ENCODE measurements at regions not wholly inside any gene's neighbourhood (a gene's known extent, or its start where the extent isn't known, plus 50 kb on each side); places are given as distances from the start of the nearest gene placed in this dataset.
"Not testable (repeated sequence)": the region's sequence is repeated elsewhere in the genome, so short reads cannot be mapped to it uniquely, and the experiment has no call there.

DNA sequence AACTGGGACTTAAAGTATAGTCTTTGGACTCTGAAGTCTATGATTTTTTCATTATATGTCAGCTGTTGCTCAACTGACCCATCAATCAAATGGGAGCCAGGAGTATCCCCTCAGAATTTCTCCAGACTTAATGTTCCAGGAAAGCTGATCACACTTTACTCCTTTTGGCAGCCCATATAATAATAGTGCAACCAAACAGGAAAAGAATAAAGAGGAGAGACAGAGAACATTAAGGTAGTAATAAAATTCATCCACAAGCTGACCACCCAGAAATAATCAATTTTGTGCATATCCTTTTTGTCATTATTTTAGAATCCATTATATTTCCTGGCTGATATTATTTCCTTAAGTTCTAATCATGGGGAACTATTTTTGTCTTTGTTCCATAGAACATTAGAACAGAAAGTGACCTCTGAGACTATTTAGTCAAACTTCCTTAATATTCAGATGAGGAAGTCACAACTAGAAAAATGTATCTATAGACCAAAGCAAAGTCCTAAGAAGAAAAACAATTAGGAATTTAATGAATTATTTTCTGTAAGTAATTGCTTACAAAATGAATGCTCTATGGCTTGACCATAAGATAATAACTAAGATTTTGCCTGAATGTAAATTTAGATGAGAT lies 238.1 kb upstream of the SEL1L start:
- H3K4me3 ChIP-seq (ENCODE audit: low read length) = no peak overlapping the region
- no peaks in the 10 kb centered on the region; the same call in 1 of the 2 replicates for H3K9me2 ChIP-seq (replicated peaks; ENCODE audit: insufficient read depth, low read length)
- H3K4me2 ChIP-seq (ENCODE audit: low read depth, low read length, poor library complexity, severe bottlenecking) = no peak overlapping the region
- H3K36me3 ChIP-seq (ENCODE audit: insufficient read depth, low read length) = no peaks in the 10 kb centered on the region
- no peak overlapping the region for H2AFZ ChIP-seq (ENCODE audit: low read length)
- H3K27me3 ChIP-seq (ENCODE audit: low read length) = no peaks in the 10 kb centered on the region
- H3K27ac ChIP-seq (ENCODE audit: low read length) = no peak overlapping the region
- H4K20me1 ChIP-seq (ENCODE audit: insufficient read depth, low read depth, low read length) = no peaks in the 10 kb centered on the region
- no peak overlapping the region for H3K9ac ChIP-seq (ENCODE audit: low read length)
- no peak for DNase-seq
- no peaks in the 10 kb centered on the region for H3K9me3 ChIP-seq (ENCODE audit: low read length)
- H3K4me1 ChIP-seq (ENCODE audit: low read length) = no peaks in the 10 kb centered on the region
- no peaks in the 10 kb centered on the region for H3K79me2 ChIP-seq (ENCODE audit: low read length)

DNA sequence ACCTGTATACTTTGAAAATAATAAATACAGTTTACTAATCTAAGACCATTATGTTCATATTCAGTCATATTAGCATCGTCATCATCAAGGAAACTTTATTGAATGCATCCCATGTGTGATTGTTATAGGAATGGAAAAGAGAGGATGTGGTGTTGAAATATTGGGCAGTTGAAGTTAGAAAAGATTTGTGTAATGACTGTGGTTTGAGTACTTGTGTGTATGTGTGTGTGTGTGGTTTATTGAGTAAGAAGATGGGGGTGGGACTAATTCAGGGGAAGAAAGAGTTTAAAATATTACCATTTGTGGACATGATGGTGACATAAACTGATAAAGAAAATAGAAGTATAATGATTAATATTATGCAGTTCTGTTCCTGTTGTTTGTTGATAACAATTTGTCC lies 238.7 kb upstream of the SEL1L start:
- Histone ChIP-seq H4K20me1 (ENCODE audit: insufficient read depth, low read depth, low read length) (no peaks in the 10 kb centered on the region), H3K27ac (ENCODE audit: low read length) (no peak overlapping the region), H3K79me2 (ENCODE audit: low read length) (no peaks in the 10 kb centered on the region), H3K36me3 (ENCODE audit: insufficient read depth, low read length) (no peaks in the 10 kb centered on the region), H3K4me1 (ENCODE audit: low read length) (no peaks in the 10 kb centered on the region), H3K9me2 (replicated peaks; ENCODE audit: insufficient read depth, low read length) (no peaks in the 10 kb centered on the region; the same call in 1 of the 2 replicates), H3K9me3 (ENCODE audit: low read length) (no peaks in the 10 kb centered on the region), H3K4me3 (ENCODE audit: low read length) (no peak overlapping the region), H3K27me3 (ENCODE audit: low read length) (no peaks in the 10 kb centered on the region), H2AFZ (ENCODE audit: low read length) (no peak overlapping the region), H3K9ac (ENCODE audit: low read length) (no peak overlapping the region), H3K4me2 (ENCODE audit: low read depth, low read length, poor library complexity, severe bottlenecking) (no peak overlapping the region)
- DNase-seq = no peak

DNA sequence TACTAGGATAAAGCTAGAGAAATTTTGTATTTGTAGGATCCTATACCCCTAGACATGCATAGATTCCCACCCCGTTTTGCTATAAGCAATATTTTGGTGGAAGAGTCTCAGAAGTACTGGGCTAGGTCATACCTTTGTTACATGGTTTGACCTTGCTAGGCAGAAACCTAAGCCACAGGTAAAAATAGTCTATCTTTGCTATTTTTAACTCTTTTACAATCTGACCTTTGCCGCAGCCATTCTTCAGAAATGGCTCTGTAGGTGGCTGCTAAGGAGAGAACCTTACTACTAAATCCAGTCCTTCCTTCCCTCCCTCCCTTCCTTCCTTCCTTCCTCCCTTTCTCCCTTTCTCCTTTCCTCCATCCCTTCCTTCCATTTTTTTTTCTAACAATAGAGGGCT lies 242.9 kb upstream of the SEL1L start:
- H4K20me1 ChIP-seq (ENCODE audit: insufficient read depth, low read depth, low read length) = no peaks in the 10 kb centered on the region
- no peak for DNase-seq
- H2AFZ ChIP-seq (ENCODE audit: low read length) = no peak overlapping the region
- H3K79me2 ChIP-seq (ENCODE audit: low read length) = no peaks in the 10 kb centered on the region
- H3K36me3 ChIP-seq (ENCODE audit: insufficient read depth, low read length) = no peaks in the 10 kb centered on the region
- no peak overlapping the region for H3K4me2 ChIP-seq (ENCODE audit: low read depth, low read length, poor library complexity, severe bottlenecking)
- no peak overlapping the region for H3K4me3 ChIP-seq (ENCODE audit: low read length)
- no peaks in the 10 kb centered on the region for H3K9me3 ChIP-seq (ENCODE audit: low read length)
- no peak overlapping the region for H3K9ac ChIP-seq (ENCODE audit: low read length)
- no peaks in the 10 kb centered on the region for H3K4me1 ChIP-seq (ENCODE audit: low read length)
- no peaks in the 10 kb centered on the region for H3K27me3 ChIP-seq (ENCODE audit: low read length)
- H3K27ac ChIP-seq (ENCODE audit: low read length) = no peak overlapping the region
- H3K9me2 ChIP-seq (replicated peaks; ENCODE audit: insufficient read depth, low read length) = no peaks in the 10 kb centered on the region; the same call in 1 of the 2 replicates

DNA sequence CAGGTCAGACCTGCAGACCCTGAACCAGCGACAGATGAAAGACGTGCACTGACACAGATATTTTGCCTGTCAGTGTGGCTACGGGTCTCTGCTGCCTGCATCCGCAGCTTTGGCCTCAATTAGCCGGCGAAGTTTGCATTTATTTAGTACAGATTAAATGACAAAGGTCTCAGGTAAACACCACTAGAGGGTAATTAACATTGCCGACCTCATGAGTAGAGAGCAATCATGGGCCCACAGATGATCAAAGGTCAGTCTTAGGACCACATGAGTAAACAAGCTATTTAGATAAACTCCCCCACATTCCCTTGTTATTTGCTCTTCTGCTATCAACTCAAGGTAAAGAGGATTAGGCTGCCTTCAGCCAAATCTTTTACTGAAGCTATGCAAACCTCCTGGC lies 248.1 kb upstream of the SEL1L start:
- not testable (repeated sequence) for H3K9me2 ChIP-seq (replicated peaks; ENCODE audit: insufficient read depth, low read length); H4K20me1 ChIP-seq (ENCODE audit: insufficient read depth, low read depth, low read length); H2AFZ ChIP-seq (ENCODE audit: low read length); H3K36me3 ChIP-seq (ENCODE audit: insufficient read depth, low read length); H3K9ac ChIP-seq (ENCODE audit: low read length); H3K27me3 ChIP-seq (ENCODE audit: low read length); H3K4me2 ChIP-seq (ENCODE audit: low read depth, low read length, poor library complexity, severe bottlenecking); H3K9me3 ChIP-seq (ENCODE audit: low read length); H3K27ac ChIP-seq (ENCODE audit: low read length); H3K4me3 ChIP-seq (ENCODE audit: low read length); DNase-seq; H3K4me1 ChIP-seq (ENCODE audit: low read length); H3K79me2 ChIP-seq (ENCODE audit: low read length)

DNA sequence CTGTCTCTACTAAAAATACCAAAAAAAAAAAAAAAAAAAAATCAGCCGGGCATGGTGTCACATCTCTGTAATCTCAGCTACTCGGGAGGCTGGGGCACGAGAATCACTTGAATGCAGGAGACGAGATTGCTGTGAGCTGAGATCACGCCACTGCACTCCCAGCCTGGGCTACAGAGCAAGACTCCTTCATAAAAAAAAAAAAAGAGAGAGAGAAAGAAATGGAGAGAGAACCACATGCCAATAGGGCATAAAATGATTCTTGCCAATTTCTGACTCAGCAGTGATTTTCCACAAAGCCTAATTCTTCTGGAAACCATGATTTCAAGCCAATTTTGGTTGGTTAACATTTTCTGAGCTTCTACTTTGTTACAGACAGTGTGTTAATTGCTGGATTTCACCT lies 250.4 kb upstream of the SEL1L start:
- H3K79me2 ChIP-seq (ENCODE audit: low read length) = no peaks in the 10 kb centered on the region
- H3K9ac ChIP-seq (ENCODE audit: low read length) = no peak overlapping the region
- 0 out of 2 replicates have a peak, but pooled peaks cover 3% of the 10 kb centered on the region for H3K9me2 ChIP-seq (replicated peaks; ENCODE audit: insufficient read depth, low read length)
- H3K4me2 ChIP-seq (ENCODE audit: low read depth, low read length, poor library complexity, severe bottlenecking) = no peak overlapping the region
- H3K27ac ChIP-seq (ENCODE audit: low read length) = no peak overlapping the region
- H2AFZ ChIP-seq (ENCODE audit: low read length) = no peak overlapping the region
- no peaks in the 10 kb centered on the region for H4K20me1 ChIP-seq (ENCODE audit: insufficient read depth, low read depth, low read length)
- H3K27me3 ChIP-seq (ENCODE audit: low read length) = no peaks in the 10 kb centered on the region
- H3K4me1 ChIP-seq (ENCODE audit: low read length) = no peaks in the 10 kb centered on the region
- H3K4me3 ChIP-seq (ENCODE audit: low read length) = no peak overlapping the region
- no peaks in the 10 kb centered on the region for H3K9me3 ChIP-seq (ENCODE audit: low read length)
- DNase-seq = no peak
- no peaks in the 10 kb centered on the region for H3K36me3 ChIP-seq (ENCODE audit: insufficient read depth, low read length)

DNA sequence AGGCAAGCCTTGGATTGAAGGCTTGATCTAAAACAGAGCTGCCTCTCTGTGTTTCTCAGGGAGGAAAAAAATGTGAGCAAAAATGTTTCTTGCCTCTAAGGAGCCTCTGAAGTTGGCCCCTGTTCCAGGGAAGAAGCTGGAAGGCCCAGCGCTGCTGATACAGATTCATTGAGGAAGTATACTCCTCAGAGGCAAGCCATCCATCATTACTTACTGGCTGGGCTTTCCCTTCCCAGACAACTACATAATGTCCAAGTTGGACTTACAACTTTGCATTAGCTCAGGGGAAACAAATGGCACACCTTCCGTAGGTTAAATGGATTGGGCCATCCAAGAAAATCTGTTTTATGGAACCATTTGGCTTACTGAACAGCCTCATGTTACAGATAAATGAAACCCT lies 263.7 kb upstream of the SEL1L start:
- no peak for DNase-seq
- no peak overlapping the region for H3K4me2 ChIP-seq (ENCODE audit: low read depth, low read length, poor library complexity, severe bottlenecking)
- no peaks in the 10 kb centered on the region for H3K36me3 ChIP-seq (ENCODE audit: insufficient read depth, low read length)
- H3K27me3 ChIP-seq (ENCODE audit: low read length) = no peaks in the 10 kb centered on the region
- no peaks in the 10 kb centered on the region for H3K4me1 ChIP-seq (ENCODE audit: low read length)
- H3K27ac ChIP-seq (ENCODE audit: low read length) = no peak overlapping the region
- H3K9me2 ChIP-seq (replicated peaks; ENCODE audit: insufficient read depth, low read length) = no peaks in the 10 kb centered on the region; the same call in 1 of the 2 replicates
- no peak overlapping the region for H3K9ac ChIP-seq (ENCODE audit: low read length)
- H4K20me1 ChIP-seq (ENCODE audit: insufficient read depth, low read depth, low read length) = no peaks in the 10 kb centered on the region
- H3K4me3 ChIP-seq (ENCODE audit: low read length) = no peak overlapping the region
- no peaks in the 10 kb centered on the region for H3K79me2 ChIP-seq (ENCODE audit: low read length)
- no peaks in the 10 kb centered on the region for H3K9me3 ChIP-seq (ENCODE audit: low read length)
- no peak overlapping the region for H2AFZ ChIP-seq (ENCODE audit: low read length)

DNA sequence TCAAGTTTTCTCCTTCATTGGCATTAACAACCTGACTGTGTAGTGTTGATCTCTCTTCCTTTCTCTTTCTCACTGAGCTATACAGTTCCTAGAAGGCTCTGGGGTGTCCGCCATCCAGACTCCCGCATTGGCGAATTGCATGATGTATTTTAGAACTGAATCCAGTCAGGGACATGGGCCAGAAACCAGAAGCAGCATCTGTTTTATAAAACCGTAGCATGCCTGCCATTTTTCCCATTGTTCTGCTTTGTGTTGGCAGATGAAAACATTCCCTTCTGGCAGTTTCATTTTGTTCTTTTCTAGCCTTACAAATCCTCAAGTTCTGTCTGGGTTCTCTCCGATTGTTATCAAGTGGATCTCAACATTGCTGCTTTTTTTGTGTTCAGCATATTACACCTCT lies 268.3 kb upstream of the SEL1L start:
- Histone ChIP-seq H4K20me1 (ENCODE audit: insufficient read depth, low read depth, low read length) (no peaks in the 10 kb centered on the region), H3K4me1 (ENCODE audit: low read length) (no peaks in the 10 kb centered on the region), H3K79me2 (ENCODE audit: low read length) (no peaks in the 10 kb centered on the region), H3K4me2 (ENCODE audit: low read depth, low read length, poor library complexity, severe bottlenecking) (no peak overlapping the region), H3K9me3 (ENCODE audit: low read length) (no peaks in the 10 kb centered on the region), H3K9ac (ENCODE audit: low read length) (no peak overlapping the region), H3K36me3 (ENCODE audit: insufficient read depth, low read length) (no peaks in the 10 kb centered on the region), H3K9me2 (replicated peaks; ENCODE audit: insufficient read depth, low read length) (peaks cover 4% of the 10 kb centered on the region; the same call in 1 of the 2 replicates), H3K27me3 (ENCODE audit: low read length) (no peaks in the 10 kb centered on the region), H3K4me3 (ENCODE audit: low read length) (no peak overlapping the region), H3K27ac (ENCODE audit: low read length) (no peak overlapping the region), H2AFZ (ENCODE audit: low read length) (no peak overlapping the region)
- DNase-seq = no peak

DNA sequence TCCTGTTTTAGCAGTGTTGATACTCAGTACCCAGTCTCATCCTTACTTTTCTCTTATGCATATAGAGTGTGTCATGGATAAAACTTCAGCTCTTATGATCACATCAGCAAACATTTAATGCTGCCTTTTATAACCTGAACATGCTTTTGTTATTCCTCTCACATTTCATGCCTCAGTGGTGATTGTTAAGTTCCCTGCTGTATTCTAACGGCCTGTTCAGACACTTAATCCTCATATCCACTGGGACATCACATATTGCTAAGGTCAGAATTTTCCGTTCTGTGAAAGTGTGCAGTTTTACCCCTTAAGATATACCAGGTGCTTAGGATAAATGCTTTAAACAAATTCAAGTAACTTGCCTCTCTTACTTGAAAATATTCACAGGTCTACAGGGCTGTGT lies 268.7 kb upstream of the SEL1L start:
- Histone ChIP-seq H4K20me1 (ENCODE audit: insufficient read depth, low read depth, low read length) (no peaks in the 10 kb centered on the region), H3K9me2 (replicated peaks; ENCODE audit: insufficient read depth, low read length) (peaks cover 4% of the 10 kb centered on the region; the same call in 1 of the 2 replicates), H3K9ac (ENCODE audit: low read length) (no peak overlapping the region), H2AFZ (ENCODE audit: low read length) (no peak overlapping the region), H3K4me3 (ENCODE audit: low read length) (no peak overlapping the region), H3K4me1 (ENCODE audit: low read length) (no peaks in the 10 kb centered on the region), H3K79me2 (ENCODE audit: low read length) (no peaks in the 10 kb centered on the region), H3K27me3 (ENCODE audit: low read length) (no peaks in the 10 kb centered on the region), H3K4me2 (ENCODE audit: low read depth, low read length, poor library complexity, severe bottlenecking) (no peak overlapping the region), H3K27ac (ENCODE audit: low read length) (no peak overlapping the region), H3K36me3 (ENCODE audit: insufficient read depth, low read length) (no peaks in the 10 kb centered on the region), H3K9me3 (ENCODE audit: low read length) (no peaks in the 10 kb centered on the region)
- no peak for DNase-seq
